Suprapubic skin (tissue), 4 donors: ENCODE measurements at regions not wholly inside any gene's neighbourhood (a gene's known extent, or its start where the extent isn't known, plus 50 kb on each side); places are given as distances from the start of the nearest gene placed in this dataset.

Experiments used
- EP300 ChIP-seq: sonication (generic); formaldehyde crosslinking; IDR thresholded peaks from one replicate; pipeline ENCODE4 v1.6.1; 2017; ENCODE audit warnings: antibody characterized with exemption
- POLR2A ChIP-seq, 2 donors: fragments of 450-650 bp; IDR thresholded peaks; one replicate each; pipeline ENCODE4 v1.6.1; 2017; ENCODE audit warnings: antibody characterized with exemption in 2 of 2, mild to moderate bottlenecking in 2 of 2, moderate library complexity in 2 of 2
- POLR2AphosphoS5 ChIP-seq, 3 donors: sonication (generic); formaldehyde crosslinking; IDR thresholded peaks; one replicate each; pipeline ENCODE4 v1.6.1; 2017; ENCODE audit warnings: antibody characterized with exemption in 3 of 3
- TF ChIP-seq, protein P1 (sequence below), 2 donors: fragments of 200-600 bp in 1 of 2; fragments of 450-650 bp in 1 of 2; sonication (generic) in 1 of 2; IDR thresholded peaks; one replicate each; pipeline ENCODE4 v1.5.1; 2016 to 2019; ENCODE audit warnings: antibody characterized with exemption in 2 of 2, mild to moderate bottlenecking in 1 of 2, moderate library complexity in 1 of 2

DNA sequence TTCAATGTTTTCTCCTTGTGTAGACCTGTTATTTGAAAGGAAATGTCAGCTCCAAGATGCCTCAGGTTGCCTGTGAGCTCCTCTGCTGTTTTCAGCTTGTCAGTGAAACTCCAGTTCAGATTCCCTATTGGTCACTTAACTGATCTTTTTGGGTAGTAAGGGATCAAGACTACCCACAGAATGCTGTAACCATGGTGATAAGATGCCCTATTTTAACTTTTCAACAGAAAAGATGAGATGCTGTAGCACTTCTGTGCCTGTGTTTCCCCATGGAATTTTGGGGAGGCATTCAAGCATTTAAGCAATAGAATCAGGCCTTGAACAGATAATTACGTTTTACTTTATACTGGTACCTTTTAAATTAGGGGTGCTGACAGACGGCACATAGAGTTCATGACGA is 106.6 kb upstream of the H2AZ1 start:
- TF ChIP-seq, protein P1, sequence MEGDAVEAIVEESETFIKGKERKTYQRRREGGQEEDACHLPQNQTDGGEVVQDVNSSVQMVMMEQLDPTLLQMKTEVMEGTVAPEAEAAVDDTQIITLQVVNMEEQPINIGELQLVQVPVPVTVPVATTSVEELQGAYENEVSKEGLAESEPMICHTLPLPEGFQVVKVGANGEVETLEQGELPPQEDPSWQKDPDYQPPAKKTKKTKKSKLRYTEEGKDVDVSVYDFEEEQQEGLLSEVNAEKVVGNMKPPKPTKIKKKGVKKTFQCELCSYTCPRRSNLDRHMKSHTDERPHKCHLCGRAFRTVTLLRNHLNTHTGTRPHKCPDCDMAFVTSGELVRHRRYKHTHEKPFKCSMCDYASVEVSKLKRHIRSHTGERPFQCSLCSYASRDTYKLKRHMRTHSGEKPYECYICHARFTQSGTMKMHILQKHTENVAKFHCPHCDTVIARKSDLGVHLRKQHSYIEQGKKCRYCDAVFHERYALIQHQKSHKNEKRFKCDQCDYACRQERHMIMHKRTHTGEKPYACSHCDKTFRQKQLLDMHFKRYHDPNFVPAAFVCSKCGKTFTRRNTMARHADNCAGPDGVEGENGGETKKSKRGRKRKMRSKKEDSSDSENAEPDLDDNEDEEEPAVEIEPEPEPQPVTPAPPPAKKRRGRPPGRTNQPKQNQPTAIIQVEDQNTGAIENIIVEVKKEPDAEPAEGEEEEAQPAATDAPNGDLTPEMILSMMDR (IDR thresholded peaks at IDR 0.05): no peak
- TF ChIP-seq POLR2A (IDR thresholded peaks at IDR 0.05): no peak
- no peak for TF ChIP-seq EP300
- TF ChIP-seq POLR2AphosphoS5 (IDR thresholded peaks at IDR 0.05): no peak
